A549 (cell line): ENCODE measurements at regions not wholly inside any gene's neighbourhood (a gene's known extent, or its start where the extent isn't known, plus 50 kb on each side); places are given as distances from the start of the nearest gene placed in this dataset.

Experiments
- ATAC-seq, 2 experiments: fragments of 200-7000 bp in 1 of 2; fragments of >200 bp in 1 of 2; cut with Nextera tagmentation in 1 of 2; cut with Tn5 transposase in 1 of 2; 3 replicates each; pipeline versions ENCODE4 v1.8.0 to v1.9.1; 2018 to 2020; ENCODE audit warnings: mild to moderate bottlenecking in 1 of 2, moderate library complexity in 1 of 2
- CTCF ChIA-PET: fragments of 300-600 bp; sonication (Branson Sonifier 250); formaldehyde crosslinking; extraction: SDS; loops from one replicate; lab custom pipeline; 2021; ENCODE audit warnings: antibody characterized with exemption, inconsistent platforms; lab: Yijun Ruan, JAX
- POLR2A ChIA-PET: fragments of 350-600 bp; formaldehyde crosslinking; extraction: SDS; loops from one replicate; lab custom pipeline; 2021; ENCODE audit warnings: antibody characterized with exemption, inconsistent platforms; lab: Yijun Ruan, JAX
- DNase-seq, 2 experiments: peaks; one replicate each; pipeline versions ENCODE4 v3.0.0 to v3.0.0-alpha.2; 2011 to 2016; ENCODE audit warnings: low read depth in 1 of 2, low spot score in 1 of 2
- FAIRE-seq: peaks from 2 replicates; lab custom pipeline; 2011; peaks lifted over from hg19 to GRCh38; lab: Jason Lieb, UNC
- H3K27ac ChIP-seq, 2 experiments: fragments of >200 bp; sonication (Bioruptor Twin); formaldehyde crosslinking; 3 replicates each; pipeline ENCODE4 v1.5.1; 2016 to 2017
- H3K4me1 ChIP-seq: fragments of >200 bp; sonication (Bioruptor Twin); formaldehyde crosslinking; 3 replicates; pipeline ENCODE4 v1.6.1; 2016
- H3K4me2 ChIP-seq: fragments of >200 bp; sonication (Bioruptor Twin); formaldehyde crosslinking; 3 replicates; pipeline ENCODE4 v1.6.1; 2016
- H3K4me3 ChIP-seq: fragments of >200 bp; sonication (Bioruptor Twin); formaldehyde crosslinking; 3 replicates; pipeline ENCODE4 v1.5.1; 2016
- H3K9me3 ChIP-seq: fragments of >200 bp; sonication (Bioruptor Twin); formaldehyde crosslinking; 3 replicates; pipeline ENCODE4 v1.6.1; 2016
- ATOH8 ChIP-seq: fragments of 250-450 bp; sonication (Bioruptor Pico); IDR thresholded peaks from 2 replicates; pipeline ENCODE4 v1.5.0; 2020; ENCODE audit warnings: low read depth, mild to moderate bottlenecking, moderate library complexity
- BCL3 ChIP-seq: fragments of >200 bp; sonication (Bioruptor Twin); formaldehyde crosslinking; IDR thresholded peaks from 3 replicates; pipeline ENCODE4 v1.6.1; 2016
- CHD2 ChIP-seq: fragments of 150-350 bp; IDR thresholded peaks from 2 replicates; pipeline ENCODE4 v1.6.1; 2014; ENCODE audit warnings: low read length; ENCODE audit not compliant: partially characterized antibody
- EHF ChIP-seq: fragments of 250-450 bp; sonication (Bioruptor Pico); IDR thresholded peaks from 2 replicates; pipeline ENCODE4 v1.5.0; 2020; ENCODE audit warnings: mild to moderate bottlenecking
- EHMT2 ChIP-seq: fragments of 200-600 bp; sonication (generic); IDR thresholded peaks from 2 replicates; pipeline ENCODE4 v1.6.1; 2016; ENCODE audit warnings: antibody characterized with exemption, low read depth, mild to moderate bottlenecking, moderate library complexity
- EP300 ChIP-seq, 2 experiments: fragments of >200 bp; sonication (Bioruptor Twin); formaldehyde crosslinking; IDR thresholded peaks; 2 replicates in 1 of 2; 3 replicates in 1 of 2; pipeline ENCODE4 v1.6.1; 2016 to 2017
- FOSB ChIP-seq: fragments of 250-450 bp; sonication (Bioruptor Pico); IDR thresholded peaks from 2 replicates; pipeline ENCODE4 v1.5.0; 2020; ENCODE audit warnings: mild to moderate bottlenecking, moderate library complexity
- FOXS1 ChIP-seq: fragments of 250-450 bp; sonication (Bioruptor Pico); IDR thresholded peaks from 2 replicates; pipeline ENCODE4 v1.5.0; 2020; ENCODE audit warnings: mild to moderate bottlenecking, moderate library complexity
- GATA3 ChIP-seq: IDR thresholded peaks from 2 replicates; pipeline ENCODE4 v1.6.1; 2012; ENCODE audit warnings: borderline replicate concordance
- HES2 ChIP-seq: fragments of >200 bp; sonication (Bioruptor Twin); formaldehyde crosslinking; IDR thresholded peaks from 2 replicates; pipeline ENCODE4 v1.6.1; 2016
- HOXB5 ChIP-seq: fragments of 250-450 bp; sonication (Bioruptor Pico); IDR thresholded peaks from 2 replicates; pipeline ENCODE4 v1.5.0; 2020; ENCODE audit warnings: mild to moderate bottlenecking, moderate library complexity
- JUN ChIP-seq, 2 experiments: fragments of >200 bp; sonication (Bioruptor Twin); formaldehyde crosslinking; IDR thresholded peaks; 2 replicates in 1 of 2; 3 replicates in 1 of 2; pipeline ENCODE4 v1.6.1; 2016 to 2017
- KDM1A ChIP-seq: fragments of 200-600 bp; sonication (generic); IDR thresholded peaks from 2 replicates; pipeline ENCODE4 v1.6.1; 2016; ENCODE audit warnings: low read depth, mild to moderate bottlenecking
- MAFK ChIP-seq: fragments of 450-650 bp; IDR thresholded peaks from 2 replicates; pipeline ENCODE4 v1.6.1; 2014; ENCODE audit not compliant: partially characterized antibody
- NPAS2 ChIP-seq: fragments of 250-450 bp; sonication (Bioruptor Pico); IDR thresholded peaks from 2 replicates; pipeline ENCODE4 v1.8.0; 2022; ENCODE audit warnings: mild to moderate bottlenecking, moderate library complexity, borderline replicate concordance
- NR3C1 ChIP-seq: fragments of >200 bp; sonication (Bioruptor Twin); formaldehyde crosslinking; IDR thresholded peaks from 3 replicates; pipeline ENCODE4 v1.6.1; 2017
- PBX3 ChIP-seq: IDR thresholded peaks from 2 replicates; pipeline ENCODE4 v1.6.1; 2012
- POLR2A ChIP-seq: IDR thresholded peaks from 2 replicates; pipeline ENCODE4 v1.6.1; 2012; ENCODE audit warnings: mild to moderate bottlenecking, low read length
- POLR2AphosphoS2 ChIP-seq: conservative IDR thresholded peaks from 2 replicates; pipeline ENCODE4 v1.6.1; 2012; ENCODE audit warnings: low read length, improper control_type of control experiment, inconsistent platforms
- RFX5 ChIP-seq: fragments of 450-650 bp; IDR thresholded peaks from 2 replicates; pipeline ENCODE4 v1.7.1; 2014; ENCODE audit warnings: antibody characterized with exemption, mild to moderate bottlenecking, moderate library complexity
- SMC3 ChIP-seq: fragments of >200 bp; sonication (Bioruptor Twin); formaldehyde crosslinking; IDR thresholded peaks from 3 replicates; pipeline ENCODE4 v1.6.1; 2018; ENCODE audit warnings: inconsistent platforms
- TFCP2L1 ChIP-seq: fragments of 250-450 bp; sonication (Bioruptor Pico); IDR thresholded peaks from 2 replicates; pipeline ENCODE4 v1.5.0; 2021; ENCODE audit warnings: mild to moderate bottlenecking
- TP53 ChIP-seq: fragments of 250-450 bp; sonication (Bioruptor Pico); IDR thresholded peaks from 2 replicates; pipeline ENCODE4 v1.5.0; 2021; ENCODE audit warnings: mild to moderate bottlenecking, moderate library complexity
- USF2 ChIP-seq: fragments of 450-650 bp; IDR thresholded peaks from 2 replicates; pipeline ENCODE4 v1.6.1; 2014; ENCODE audit warnings: antibody characterized with exemption
- ZC3H11A ChIP-seq: fragments of 450-650 bp; IDR thresholded peaks from 2 replicates; pipeline ENCODE4 v1.6.1; 2014; ENCODE audit warnings: antibody characterized with exemption, mild to moderate bottlenecking
- ZFP36 ChIP-seq: fragments of 450-650 bp; IDR thresholded peaks from 2 replicates; pipeline ENCODE4 v1.6.1; 2014; ENCODE audit warnings: borderline replicate concordance; ENCODE audit not compliant: partially characterized antibody
- WGBS: methylation state at CpG from one replicate; pipeline ENCODE4 v1.1.6; 2017; ENCODE audit errors: missing lambda C conversion rate; 5-methylcytosine and 5-hydroxymethylcytosine counted together

GRCh38 chr7:130926001-130926691 lies 192.1 kb upstream of the KLF14 start:
- TF ChIP-seq JUN (IDR thresholded peaks at IDR 0.05) (0 out of 5 replicates have a peak, but pooled peaks of 1 of the 2 experiments have one; percentile 20), TP53 (CRISPR knock-in tag) (0 out of 2 replicates have a peak, but pooled peaks have one; percentile 21), EHMT2 (no peak)
- ChIA-PET CTCF (interaction anchor here (0.7 to 5.3 kb wide), 7 partner anchors 10 to 34 kb away, joined by 3 to 32 read pairs (median 3); no protein-coding TSS in a partner anchor), POLR2A (no interaction called here)
- 84% methylated on average over 16 of the region's 16 CpGs for WGBS
- peak overlapping the region; percentile 96 for H3K4me2 ChIP-seq
- H3K27ac ChIP-seq = peak overlapping the region; percentile 85 to 88
- FAIRE-seq (no peak), ATAC-seq (peak in 1 of 2 experiments; percentile 4; a peak in 2 of 6 replicates), DNase-seq (no peak)
- no peak overlapping the region for H3K4me3 ChIP-seq
- no peaks in the 10 kb centered on the region for H3K9me3 ChIP-seq
- peaks cover 100% of the 10 kb centered on the region for H3K4me1 ChIP-seq

- H3K4me3 ChIP-seq = no peak overlapping the region
- no peaks in the 10 kb centered on the region for H3K9me3 ChIP-seq
- CTCF ChIA-PET = interaction anchor here (1.2 to 6.3 kb wide), 3 partner anchors 9 to 32 kb away, joined by 4 to 54 read pairs (median 32); no protein-coding TSS in a partner anchor
- DNase-seq = no peak
- no peak for FAIRE-seq
- POLR2A ChIA-PET = no interaction called here
- no peak overlapping the region for H3K4me2 ChIP-seq
- 89% methylated on average over 5 of the region's 5 CpGs for WGBS
- H3K27ac ChIP-seq = peak overlapping the region; percentile 85 to 88
- H3K4me1 ChIP-seq = peaks cover 100% of the 10 kb centered on the region
- TF ChIP-seq NPAS2 (CRISPR knock-in tag) (no peak), SMC3 (no peak), ZC3H11A (no peak), MAFK (no peak), GATA3 (no peak), EHF (CRISPR knock-in tag) (no peak), NR3C1 (no peak), POLR2AphosphoS2 (no peak), POLR2A (no peak), HES2 (no peak), HOXB5 (no peak), JUN (IDR thresholded peaks at IDR 0.05) (no peak), EP300 (IDR thresholded peaks at IDR 0.05) (no peak), ATOH8 (CRISPR knock-in tag) (no peak), CHD2 (no peak), USF2 (no peak), KDM1A (no peak), PBX3 (no peak), ZFP36 (no peak), TFCP2L1 (CRISPR knock-in tag) (no peak)
- no peak for ATAC-seq
These were observed 193.1 kb upstream of the KLF14 start for GRCh38 chr7:130927062-130927461.

- Histone ChIP-seq H3K9me3 (no peaks in the 10 kb centered on the region), H3K27ac (peak overlapping the region; percentile 85 to 88), H3K4me2 (no peak overlapping the region), H3K4me3 (no peak overlapping the region), H3K4me1 (peaks cover 100% of the 10 kb centered on the region)
- DNase-seq (no peak), ATAC-seq (no peak), FAIRE-seq (no peak)
- no peak for TF ChIP-seq RFX5
- no peak for TF ChIP-seq TP53 (CRISPR knock-in tag)
- TF ChIP-seq TFCP2L1 (CRISPR knock-in tag) = no peak
- no peak for TF ChIP-seq FOSB (CRISPR knock-in tag)
- no peak for TF ChIP-seq BCL3
- TF ChIP-seq GATA3 = no peak
- no peak for TF ChIP-seq FOXS1 (CRISPR knock-in tag)
- TF ChIP-seq SMC3 = no peak
- ChIA-PET CTCF (interaction anchor here (1.2 to 6.3 kb wide), 3 partner anchors 8 to 32 kb away, joined by 4 to 54 read pairs (median 32); no protein-coding TSS in a partner anchor), POLR2A (no interaction called here)
- 88% methylated on average over 9 of the region's 9 CpGs for WGBS
These were observed 193.6 kb upstream of the KLF14 start for GRCh38 chr7:130927564-130927963.
